ENCODE measurements at regions not wholly inside any gene's neighbourhood (a gene's known extent, or its start where the extent isn't known, plus 50 kb on each side); places are given as distances from the start of the nearest gene placed in this dataset.

- no peaks in the 10 kb centered on the region for H3K27me3 ChIP-seq (replicated peaks in 1 of 4; ENCODE audit: control insufficient read depth in 3 of 4, extremely low read depth in 1 of 4, insufficient read depth in 3 of 4, low read length in 3 of 4)
- H3K23me2 ChIP-seq (ENCODE audit: low read depth, low read length), result no peaks in the 10 kb centered on the region
- no peak overlapping the region for H3K18ac ChIP-seq (ENCODE audit: extremely low read depth, low read length)
- no peak overlapping the region for H2BK120ac ChIP-seq (replicated peaks; ENCODE audit: low read depth, low read length)
- no peak overlapping the region for H2BK5ac ChIP-seq (ENCODE audit: low read depth, low read length)
- H2AK5ac ChIP-seq (ENCODE audit: low read depth, low read length), result no peak overlapping the region
- no peak overlapping the region for H3K14ac ChIP-seq (ENCODE audit: insufficient read length)
- no peak overlapping the region for H3K23ac ChIP-seq (ENCODE audit: insufficient read length)
- no peaks in the 10 kb centered on the region for H4K20me1 ChIP-seq (replicated peaks in 1 of 2; ENCODE audit: control insufficient read depth in 1 of 2, insufficient read depth in 2 of 2, low read length in 2 of 2)
- DNase-seq (ENCODE audit: low read depth in 1 of 2, low spot score in 2 of 2) (no peak), FAIRE-seq (no peak)
- H3K79me2 ChIP-seq (ENCODE audit: control insufficient read depth in 1 of 2, insufficient read depth in 2 of 2, low read length in 2 of 2), result no peaks in the 10 kb centered on the region
- H2BK15ac ChIP-seq (ENCODE audit: low read length), result no peak overlapping the region
- ChIA-PET CTCF (ENCODE audit: partially characterized antibody) (interaction anchor here (0.6 kb wide), 1 partner anchor 21 kb away, joined by 3 read pairs; no protein-coding TSS in a partner anchor), POLR2A (ENCODE audit: partially characterized antibody) (no interaction called here)
- no peak overlapping the region for H3K4me2 ChIP-seq (ENCODE audit: insufficient read depth in 1 of 2, low read depth in 2 of 2, low read length in 2 of 2)
- TF ChIP-seq CHD1 (IDR thresholded peaks at IDR 0.05; ENCODE audit: low read depth, low read length) (no peak), SUZ12 (IDR thresholded peaks at IDR 0.05; ENCODE audit: low read length) (no peak), JUND (IDR thresholded peaks at IDR 0.05; ENCODE audit: low read length) (no peak), YY1 (IDR thresholded peaks at IDR 0.05; ENCODE audit: low read depth, low read length) (no peak), GTF2F1 (IDR thresholded peaks at IDR 0.05; ENCODE audit: borderline replicate concordance, low read depth, low read length) (no peak), RBBP5 (IDR thresholded peaks at IDR 0.05; ENCODE audit: borderline replicate concordance, low read depth, low read length) (no peak)
- no peak overlapping the region for H2BK12ac ChIP-seq (ENCODE audit: low read depth, low read length)
- H3K4ac ChIP-seq (replicated peaks; ENCODE audit: insufficient read length, low read depth, low read length), result no peak overlapping the region
- no peaks in the 10 kb centered on the region for H3K79me1 ChIP-seq (ENCODE audit: low read depth, low read length)
- H2AFZ ChIP-seq (ENCODE audit: low read length), result no peak overlapping the region
- H3K4me3 ChIP-seq (ENCODE audit: extremely low read depth in 1 of 4, insufficient read depth in 2 of 4, low read depth in 3 of 4, low read length in 4 of 4), result no peak overlapping the region
- H4K8ac ChIP-seq (ENCODE audit: extremely low read depth, insufficient read depth, low read length), result no peak overlapping the region
- no peaks in the 10 kb centered on the region for H3K4me1 ChIP-seq (replicated peaks in 1 of 4; ENCODE audit: control insufficient read depth in 3 of 4, insufficient read depth in 4 of 4, low read length in 3 of 4)
- H3K9ac ChIP-seq (replicated peaks in 1 of 4; ENCODE audit: extremely low read depth in 1 of 4, low read depth in 3 of 4, low read length in 3 of 4), result no peak overlapping the region
- no peak overlapping the region for H3K56ac ChIP-seq (replicated peaks; ENCODE audit: insufficient read length, low read depth, low read length)
- H3K27ac ChIP-seq (ENCODE audit: low read depth, low read length), result no peak overlapping the region
- no peak overlapping the region for H4K91ac ChIP-seq (replicated peaks; ENCODE audit: insufficient read length, low read length)
- no peaks in the 10 kb centered on the region; a peak in 1 of 8 replicates for H3K36me3 ChIP-seq (ENCODE audit: control insufficient read depth in 2 of 4, insufficient read depth in 4 of 4, low read length in 3 of 4)
- H4K5ac ChIP-seq (ENCODE audit: insufficient read length, low read depth, low read length), result no peak overlapping the region
- no peak overlapping the region for H2BK20ac ChIP-seq (ENCODE audit: low read length)
- WGBS, 2 experiments (ENCODE audit: extremely low coverage in 1 of 2, insufficient coverage in 1 of 2, insufficient read length in 1 of 2, insufficient replicate concordance in 2 of 2, low coverage in 1 of 2, low lambda C conversion rate in 2 of 2, missing lambda C conversion rate in 1 of 2), result 99% methylated on average over 3 of the region's 3 CpGs; no CpG with 5 or more reads in 1 of the 2 experiments
- no peaks in the 10 kb centered on the region for H3K9me3 ChIP-seq (ENCODE audit: insufficient read depth in 2 of 2, low read depth in 1 of 2, low read length in 1 of 2)
Measured at GRCh38 chr2:208653383-208653782, 246.8 kb downstream of the PTH2R start.
